Cardiac fibroblast (primary cell): ENCODE measurements at regions not wholly inside any gene's neighbourhood (a gene's known extent, or its start where the extent isn't known, plus 50 kb on each side); places are given as distances from the start of the nearest gene placed in this dataset.
"Not testable (repeated sequence)": the region's sequence is repeated elsewhere in the genome, so short reads cannot be mapped to it uniquely, and the experiment has no call there.

Experiments used
- DNase-seq, 2 donors: peaks; one replicate each; pipeline versions ENCODE4 v3.0.0 to v3.0.0-alpha.2; 2010; ENCODE audit warnings: low read depth in 2 of 2
- H3K4me3 ChIP-seq, 2 donors: replicated peaks in 1 of 2; 1 replicate in 1 of 2; 2 replicates in 1 of 2; pipeline ENCODE4 v1.5.1; 2011; ENCODE audit warnings: low read depth in 2 of 2, low read length in 2 of 2, mild to moderate bottlenecking in 2 of 2, moderate library complexity in 1 of 2
- CTCF ChIP-seq: IDR thresholded peaks from one replicate; pipeline ENCODE4 v1.5.1; 2011; ENCODE audit warnings: low read depth, mild to moderate bottlenecking, low read length, inconsistent platforms

GRCh38 chr9:68609901-68610415, 69.3 kb upstream of the TMEM252 start:
- no peak for TF ChIP-seq CTCF
- no peak for DNase-seq
- no peak overlapping the region for H3K4me3 ChIP-seq

- TF ChIP-seq CTCF, result no peak
- H3K4me3 ChIP-seq, result no peak overlapping the region
- no peak for DNase-seq
These were observed 73.4 kb upstream of the TMEM252 start for GRCh38 chr9:68614121-68614520.

- H3K4me3 ChIP-seq, DNase-seq: not testable (repeated sequence)
These were observed 76.3 kb upstream of the TMEM252 start for GRCh38 chr9:68617011-68617410.

- TF ChIP-seq CTCF, result no peak
- H3K4me3 ChIP-seq, result no peak overlapping the region
- no peak for DNase-seq
These were observed 78.4 kb upstream of the TMEM252 start for GRCh38 chr9:68619072-68619471.

- TF ChIP-seq CTCF, result no peak
- DNase-seq, result peak in 1 of 2 donors; percentile 1
- H3K4me3 ChIP-seq, result no peak overlapping the region
These were observed 79.0 kb upstream of the TMEM252 start for GRCh38 chr9:68619636-68620035.

- H3K4me3 ChIP-seq, result no peak overlapping the region
- no peak for TF ChIP-seq CTCF
- DNase-seq, result no peak
These were observed 79.5 kb upstream of the PIP5K1B start for GRCh38 chr9:68625559-68625958.

GRCh38 chr9:68626526-68626925, 78.5 kb upstream of the PIP5K1B start:
- no peak for TF ChIP-seq CTCF
- H3K4me3 ChIP-seq, result no peak overlapping the region
- DNase-seq, result no peak
